ENCODE measurements at regions not wholly inside any gene's neighbourhood (a gene's known extent, or its start where the extent isn't known, plus 50 kb on each side); places are given as distances from the start of the nearest gene placed in this dataset.

- no peak for TF ChIP-seq FOXK2 (conservative IDR thresholded peaks at IDR 0.05 in 1 of 2, IDR thresholded peaks at IDR 0.05 in 1 of 2; ENCODE audit: low read depth in 2 of 2)
- TF ChIP-seq SMARCB1 (IDR thresholded peaks at IDR 0.05; ENCODE audit: insufficient read length, low read depth): no peak
- TF ChIP-seq ZNF175 (CRISPR knock-in tag; IDR thresholded peaks at IDR 0.05; ENCODE audit: low read depth): no peak
- TF ChIP-seq ZNF785 (CRISPR knock-in tag; IDR thresholded peaks at IDR 0.05): no peak
- no peak for TF ChIP-seq CHCHD3 (CRISPR knock-in tag; IDR thresholded peaks at IDR 0.05)
Measured at GRCh38 chr9:19885608-19886007, 96.8 kb upstream of the SLC24A2 start (continued).

DNA sequence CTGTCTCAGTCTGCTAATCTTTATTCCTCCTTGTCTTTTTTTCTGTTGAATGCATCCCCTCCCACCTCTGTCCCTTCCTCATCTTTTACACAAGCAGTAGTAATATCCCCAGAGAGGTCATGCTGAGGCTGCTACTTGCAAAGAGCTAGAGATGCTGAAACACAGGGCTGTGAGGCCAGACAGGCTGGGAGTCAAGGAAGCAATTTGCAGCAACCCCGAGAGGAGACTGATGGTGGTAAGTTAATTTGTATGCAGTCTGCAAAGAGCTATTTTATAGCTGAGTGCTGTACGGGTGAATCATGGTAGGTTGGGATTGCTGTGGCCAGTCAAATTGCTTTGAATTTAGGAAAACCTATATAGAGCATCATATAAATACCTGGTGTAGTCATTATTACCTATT is 90.2 kb upstream of the SLC24A2 start:
- Histone ChIP-seq H3K36me3 (ENCODE audit: control insufficient read depth, insufficient read depth, low read length) (no peaks in the 10 kb centered on the region), H3K27ac (ENCODE audit: extremely low read depth, low read depth, low read length) (no peak overlapping the region), H2AFZ (ENCODE audit: low read depth, low read length) (no peak overlapping the region), H3K9me1 (ENCODE audit: control insufficient read depth, insufficient read depth, low read length) (no peaks in the 10 kb centered on the region), H4K20me1 (replicated peaks; ENCODE audit: control insufficient read depth, insufficient read depth, low read length) (no peaks in the 10 kb centered on the region), H3K9ac (ENCODE audit: insufficient read depth in 1 of 2, low read depth in 2 of 2, low read length in 2 of 2) (no peak overlapping the region), H3K4me3 (no peak overlapping the region), H3K27me3 (ENCODE audit: control insufficient read depth in 2 of 2, insufficient read depth in 2 of 2, low read length in 2 of 2) (no peaks in the 10 kb centered on the region), H3K4me2 (ENCODE audit: insufficient read depth, low read length) (no peak overlapping the region), H3K9me3 (replicated peaks; ENCODE audit: control insufficient read depth, insufficient read depth, low read depth, low read length) (no peaks in the 10 kb centered on the region), H3K79me2 (ENCODE audit: control insufficient read depth, insufficient read depth, low read length) (no peaks in the 10 kb centered on the region), H3K4me1 (replicated peaks in 1 of 2; ENCODE audit: control insufficient read depth in 2 of 2, insufficient read depth in 2 of 2, low read length in 2 of 2) (no peaks in the 10 kb centered on the region)
- ATAC-seq (no peak), FAIRE-seq (no peak), DNase-seq (ENCODE audit: extremely low read depth in 1 of 4, low spot score in 3 of 4) (no peak)
- in situ Hi-C loops (cut with MboI) (no loop called here), intact Hi-C loops (cut with micrococcal nuclease) (no loop called here)
- no TSS peak for BruUV-seq (replicated peaks)
- ChIA-PET CTCF (ENCODE audit: low intra/inter-chr PET ratio) (no interaction called here), POLR2A (no interaction called here)
- WGBS (ENCODE audit: insufficient coverage, low coverage, missing lambda C conversion rate): 8% methylated on average over 2 of the region's 2 CpGs
- TF ChIP-seq CREB3 (tag; conservative IDR thresholded peaks at IDR 0.05; ENCODE audit: low read depth): no peak
- TF ChIP-seq ZBTB11 (CRISPR knock-in tag; IDR thresholded peaks at IDR 0.05): no peak
- TF ChIP-seq, protein P1, sequence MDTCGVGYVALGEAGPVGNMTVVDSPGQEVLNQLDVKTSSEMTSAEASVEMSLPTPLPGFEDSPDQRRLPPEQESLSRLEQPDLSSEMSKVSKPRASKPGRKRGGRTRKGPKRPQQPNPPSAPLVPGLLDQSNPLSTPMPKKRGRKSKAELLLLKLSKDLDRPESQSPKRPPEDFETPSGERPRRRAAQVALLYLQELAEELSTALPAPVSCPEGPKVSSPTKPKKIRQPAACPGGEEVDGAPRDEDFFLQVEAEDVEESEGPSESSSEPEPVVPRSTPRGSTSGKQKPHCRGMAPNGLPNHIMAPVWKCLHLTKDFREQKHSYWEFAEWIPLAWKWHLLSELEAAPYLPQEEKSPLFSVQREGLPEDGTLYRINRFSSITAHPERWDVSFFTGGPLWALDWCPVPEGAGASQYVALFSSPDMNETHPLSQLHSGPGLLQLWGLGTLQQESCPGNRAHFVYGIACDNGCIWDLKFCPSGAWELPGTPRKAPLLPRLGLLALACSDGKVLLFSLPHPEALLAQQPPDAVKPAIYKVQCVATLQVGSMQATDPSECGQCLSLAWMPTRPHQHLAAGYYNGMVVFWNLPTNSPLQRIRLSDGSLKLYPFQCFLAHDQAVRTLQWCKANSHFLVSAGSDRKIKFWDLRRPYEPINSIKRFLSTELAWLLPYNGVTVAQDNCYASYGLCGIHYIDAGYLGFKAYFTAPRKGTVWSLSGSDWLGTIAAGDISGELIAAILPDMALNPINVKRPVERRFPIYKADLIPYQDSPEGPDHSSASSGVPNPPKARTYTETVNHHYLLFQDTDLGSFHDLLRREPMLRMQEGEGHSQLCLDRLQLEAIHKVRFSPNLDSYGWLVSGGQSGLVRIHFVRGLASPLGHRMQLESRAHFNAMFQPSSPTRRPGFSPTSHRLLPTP (IDR thresholded peaks at IDR 0.05; ENCODE audit: borderline replicate concordance, extremely low read depth, insufficient read length): no peak
- no peak for TF ChIP-seq CEBPB (tag; IDR thresholded peaks at IDR 0.05)
- no peak for TF ChIP-seq XRCC5 (IDR thresholded peaks at IDR 0.05; ENCODE audit: low read depth, low read length)
- TF ChIP-seq, protein P2, sequence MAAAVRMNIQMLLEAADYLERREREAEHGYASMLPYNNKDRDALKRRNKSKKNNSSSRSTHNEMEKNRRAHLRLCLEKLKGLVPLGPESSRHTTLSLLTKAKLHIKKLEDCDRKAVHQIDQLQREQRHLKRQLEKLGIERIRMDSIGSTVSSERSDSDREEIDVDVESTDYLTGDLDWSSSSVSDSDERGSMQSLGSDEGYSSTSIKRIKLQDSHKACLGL (CRISPR knock-in tag; IDR thresholded peaks at IDR 0.05; ENCODE audit: borderline replicate concordance, poor library complexity, severe bottlenecking): no peak
- no peak for TF ChIP-seq RHOXF2B (CRISPR knock-in tag; conservative IDR thresholded peaks at IDR 0.05)
